GM13977 (cell line): ENCODE measurements at regions not wholly inside any gene's neighbourhood (a gene's known extent, or its start where the extent isn't known, plus 50 kb on each side); places are given as distances from the start of the nearest gene placed in this dataset.
A peak's percentile ranks its signal among the peaks of the same experiment; 100 is the strongest.

Source experiments
- DNase-seq: peaks from one replicate; pipeline ENCODE4 v3.0.0; 2012; ENCODE audit warnings: low spot score
- in situ Hi-C: fragments of 300-500 bp; cut with MboI; formaldehyde crosslinking; loops from one replicate; pipeline ENCODE4 v1.12.0; 2022; ENCODE audit warnings: low sequenced_read_pairs, low pct_unique_long_range_greater_than_20kb, mixed read lengths, inconsistent platforms; ENCODE audit not compliant: unreplicated experiment
- TF ChIP-seq, protein P1 (sequence below): IDR thresholded peaks from 2 replicates; pipeline ENCODE4 v1.5.1; 2012; ENCODE audit warnings: mild to moderate bottlenecking, control low read depth; ENCODE audit not compliant: insufficient read depth; ENCODE audit errors: extremely low read depth, missing control alignments

DNA sequence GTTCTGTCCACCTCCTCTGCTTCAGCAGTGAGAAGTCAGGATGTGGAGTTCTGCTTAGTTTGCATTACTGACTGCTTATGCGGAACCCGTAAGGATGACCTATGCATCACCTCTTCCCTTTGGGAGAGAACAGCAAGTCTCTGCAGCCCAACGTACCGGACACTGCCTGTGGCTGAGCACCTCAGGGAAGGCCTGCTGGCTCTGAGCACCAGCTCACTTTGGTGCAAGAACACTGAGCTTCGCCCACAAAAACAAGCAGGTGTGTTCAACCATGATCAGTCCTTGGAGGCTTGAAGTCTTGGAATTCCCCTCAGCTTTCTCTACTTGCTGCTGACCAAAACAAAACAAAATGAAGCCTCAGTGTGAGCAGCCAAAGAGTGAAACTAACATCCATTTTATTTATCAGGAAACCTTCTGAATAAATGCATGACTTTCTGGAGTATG lies 52.7 kb upstream of the NCK2 start:
- in situ Hi-C loops = no loop called here
- TF ChIP-seq, protein P1, sequence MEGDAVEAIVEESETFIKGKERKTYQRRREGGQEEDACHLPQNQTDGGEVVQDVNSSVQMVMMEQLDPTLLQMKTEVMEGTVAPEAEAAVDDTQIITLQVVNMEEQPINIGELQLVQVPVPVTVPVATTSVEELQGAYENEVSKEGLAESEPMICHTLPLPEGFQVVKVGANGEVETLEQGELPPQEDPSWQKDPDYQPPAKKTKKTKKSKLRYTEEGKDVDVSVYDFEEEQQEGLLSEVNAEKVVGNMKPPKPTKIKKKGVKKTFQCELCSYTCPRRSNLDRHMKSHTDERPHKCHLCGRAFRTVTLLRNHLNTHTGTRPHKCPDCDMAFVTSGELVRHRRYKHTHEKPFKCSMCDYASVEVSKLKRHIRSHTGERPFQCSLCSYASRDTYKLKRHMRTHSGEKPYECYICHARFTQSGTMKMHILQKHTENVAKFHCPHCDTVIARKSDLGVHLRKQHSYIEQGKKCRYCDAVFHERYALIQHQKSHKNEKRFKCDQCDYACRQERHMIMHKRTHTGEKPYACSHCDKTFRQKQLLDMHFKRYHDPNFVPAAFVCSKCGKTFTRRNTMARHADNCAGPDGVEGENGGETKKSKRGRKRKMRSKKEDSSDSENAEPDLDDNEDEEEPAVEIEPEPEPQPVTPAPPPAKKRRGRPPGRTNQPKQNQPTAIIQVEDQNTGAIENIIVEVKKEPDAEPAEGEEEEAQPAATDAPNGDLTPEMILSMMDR = no peak
- peak; percentile 46 for DNase-seq

DNA sequence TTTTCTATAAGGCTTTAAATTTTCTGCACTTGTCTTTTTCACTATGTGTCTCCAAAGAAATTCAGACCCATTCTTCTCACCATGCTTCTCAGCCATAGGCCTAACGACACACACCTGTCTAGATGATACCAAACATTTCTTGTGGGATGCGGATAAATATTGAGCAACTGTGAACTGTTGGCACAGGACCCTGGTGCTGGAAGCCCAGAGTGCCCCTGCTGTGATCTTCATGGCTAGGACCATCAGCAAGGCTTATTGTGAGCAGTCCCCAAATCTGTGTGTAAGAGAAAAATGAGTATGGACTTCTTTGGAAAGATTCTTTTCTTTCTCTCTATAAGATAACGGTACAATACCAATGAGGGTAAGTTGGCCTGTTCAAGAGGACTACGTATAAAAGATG lies 54.1 kb upstream of the NCK2 start:
- in situ Hi-C loops = no loop called here
- TF ChIP-seq, protein P1 = no peak
- no peak for DNase-seq

DNA sequence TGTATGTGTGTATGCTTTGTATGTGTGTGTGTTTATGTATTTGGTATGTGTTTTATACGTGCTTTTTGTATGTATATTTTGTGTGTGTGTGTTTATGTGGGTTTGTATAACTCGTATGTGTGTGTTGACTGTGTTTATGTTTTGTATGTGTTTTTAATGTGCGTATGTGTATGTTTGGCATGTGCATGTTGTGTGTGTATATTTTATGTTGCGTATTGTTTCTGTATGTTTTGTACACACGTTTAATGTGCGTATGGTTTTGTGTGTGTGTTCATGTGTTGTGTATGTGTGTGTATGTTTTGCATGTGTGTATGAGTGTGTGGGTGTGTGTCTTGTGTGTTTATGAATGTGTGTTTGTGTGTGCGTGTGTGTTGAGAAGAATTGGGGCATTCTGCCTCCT lies 55.2 kb upstream of the NCK2 start:
- in situ Hi-C loops = no loop called here
- TF ChIP-seq, protein P1 = no peak
- no peak for DNase-seq

DNA sequence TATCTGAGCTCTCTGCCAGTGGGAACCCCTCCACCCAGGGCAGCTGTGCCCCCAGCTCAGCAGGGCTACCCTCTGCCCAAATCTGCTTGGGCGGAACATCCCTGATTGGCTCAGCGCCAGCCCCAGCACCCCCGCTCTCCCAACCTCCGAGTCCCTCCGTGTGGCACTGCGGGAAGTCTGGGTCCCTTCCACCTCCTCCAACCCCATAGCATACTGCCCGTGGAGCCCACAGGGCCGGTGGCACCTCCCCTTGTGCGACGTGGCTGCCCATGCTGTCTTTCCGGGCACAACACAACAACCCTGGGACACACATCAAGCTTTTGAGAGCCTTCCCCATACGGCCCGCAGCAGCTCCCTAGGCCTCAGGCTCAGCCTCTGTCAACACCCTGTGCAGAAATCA lies 55.8 kb upstream of the NCK2 start:
- in situ Hi-C loops = no loop called here
- DNase-seq = no peak
- TF ChIP-seq, protein P1 = no peak

DNA sequence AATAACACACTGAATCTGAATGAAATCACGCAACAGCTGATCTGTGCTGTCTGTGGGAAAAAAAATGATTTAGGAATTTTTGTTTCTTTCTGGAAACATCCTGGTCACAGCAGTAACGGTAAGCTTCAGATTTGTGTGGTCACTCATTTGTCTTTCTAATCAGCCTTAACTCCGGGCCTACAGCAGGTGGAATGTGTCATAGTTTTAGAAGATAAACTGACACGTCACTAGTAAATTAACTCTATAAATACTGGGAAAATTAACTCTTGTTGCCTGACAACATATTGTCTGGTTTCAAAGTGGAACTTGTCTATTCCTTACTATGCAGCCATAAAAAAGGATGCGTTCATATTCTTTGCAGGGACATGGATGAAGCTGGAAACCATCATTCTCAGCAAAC lies 58.1 kb upstream of the NCK2 start:
- DNase-seq = no peak
- in situ Hi-C loops = no loop called here
- TF ChIP-seq, protein P1 = no peak

DNA sequence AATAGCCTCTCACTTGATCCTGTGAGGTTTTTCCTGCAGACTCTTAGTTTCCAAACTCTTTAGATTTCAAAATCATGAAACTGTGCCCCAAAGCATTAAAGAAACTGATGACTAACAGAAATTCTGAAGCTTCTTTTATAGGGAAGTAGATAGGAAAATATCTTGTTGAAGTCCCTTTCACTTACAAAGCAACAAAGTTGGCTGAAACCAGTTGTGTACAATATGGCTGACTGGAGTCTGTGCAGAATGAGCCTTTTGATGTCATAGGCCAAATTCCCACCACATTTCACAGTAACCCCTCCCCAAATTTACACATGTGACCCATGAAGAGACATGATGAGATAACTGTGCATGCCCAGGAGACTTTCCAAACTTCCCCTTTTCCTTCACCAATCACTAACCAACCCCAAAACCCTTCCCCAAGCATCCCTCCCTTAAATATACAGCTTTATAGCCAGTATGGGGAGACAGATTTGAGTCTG lies 61.7 kb upstream of the NCK2 start:
- DNase-seq = no peak
- in situ Hi-C loops = no loop called here
- TF ChIP-seq, protein P1 = no peak

DNA sequence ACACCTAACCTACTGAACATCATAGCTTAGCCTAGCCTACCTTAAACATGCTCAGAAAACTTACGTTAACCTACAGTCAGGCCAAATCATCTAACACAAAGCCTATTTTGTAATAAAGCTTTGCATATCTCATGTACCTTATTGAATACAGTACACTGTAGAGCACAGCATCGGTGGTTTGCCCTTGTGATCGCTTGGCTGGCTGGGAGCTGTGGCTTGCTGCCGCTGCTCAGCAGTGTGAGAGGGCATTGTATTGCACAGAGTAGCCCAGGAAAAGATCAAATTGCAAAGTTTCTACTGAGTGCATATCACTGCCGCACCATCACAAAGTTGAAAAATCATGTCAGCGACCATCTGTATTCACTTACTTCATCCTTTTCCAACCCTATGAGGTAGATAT lies 62.3 kb upstream of the NCK2 start:
- TF ChIP-seq, protein P1 = no peak
- DNase-seq = no peak
- in situ Hi-C loops = no loop called here
